ENCODE measurements at regions not wholly inside any gene's neighbourhood (a gene's known extent, or its start where the extent isn't known, plus 50 kb on each side); places are given as distances from the start of the nearest gene placed in this dataset.

DNA sequence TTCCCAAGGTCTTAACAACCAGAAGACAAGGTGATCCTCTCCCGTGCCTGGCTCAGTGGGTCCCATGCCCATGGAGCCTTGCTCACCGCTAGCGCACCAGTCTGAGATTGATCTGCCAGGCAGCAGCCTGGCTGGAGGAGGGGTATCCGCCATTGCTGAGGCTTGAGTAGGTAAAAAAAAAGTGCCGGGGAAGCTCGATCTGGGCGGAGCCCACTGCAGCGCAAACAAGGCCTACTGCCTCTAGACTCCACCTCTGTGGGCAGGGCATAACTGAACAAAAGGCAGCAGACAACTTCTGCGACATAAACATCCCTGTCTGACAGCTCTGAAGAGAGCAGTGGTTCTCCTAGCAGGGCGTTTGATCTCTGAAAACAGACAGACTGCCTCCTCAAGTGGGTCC is 104.0 kb downstream of the C14orf39 start:
- TF ChIP-seq, protein P1, sequence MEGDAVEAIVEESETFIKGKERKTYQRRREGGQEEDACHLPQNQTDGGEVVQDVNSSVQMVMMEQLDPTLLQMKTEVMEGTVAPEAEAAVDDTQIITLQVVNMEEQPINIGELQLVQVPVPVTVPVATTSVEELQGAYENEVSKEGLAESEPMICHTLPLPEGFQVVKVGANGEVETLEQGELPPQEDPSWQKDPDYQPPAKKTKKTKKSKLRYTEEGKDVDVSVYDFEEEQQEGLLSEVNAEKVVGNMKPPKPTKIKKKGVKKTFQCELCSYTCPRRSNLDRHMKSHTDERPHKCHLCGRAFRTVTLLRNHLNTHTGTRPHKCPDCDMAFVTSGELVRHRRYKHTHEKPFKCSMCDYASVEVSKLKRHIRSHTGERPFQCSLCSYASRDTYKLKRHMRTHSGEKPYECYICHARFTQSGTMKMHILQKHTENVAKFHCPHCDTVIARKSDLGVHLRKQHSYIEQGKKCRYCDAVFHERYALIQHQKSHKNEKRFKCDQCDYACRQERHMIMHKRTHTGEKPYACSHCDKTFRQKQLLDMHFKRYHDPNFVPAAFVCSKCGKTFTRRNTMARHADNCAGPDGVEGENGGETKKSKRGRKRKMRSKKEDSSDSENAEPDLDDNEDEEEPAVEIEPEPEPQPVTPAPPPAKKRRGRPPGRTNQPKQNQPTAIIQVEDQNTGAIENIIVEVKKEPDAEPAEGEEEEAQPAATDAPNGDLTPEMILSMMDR (IDR thresholded peaks at IDR 0.05; ENCODE audit: insufficient read depth, low read depth, low read length), result no peak
- no peak for TF ChIP-seq EZH2 (IDR thresholded peaks at IDR 0.05; ENCODE audit: insufficient read depth, low read length)
